GM12878 (cell line): ENCODE measurements at regions not wholly inside any gene's neighbourhood (a gene's known extent, or its start where the extent isn't known, plus 50 kb on each side); places are given as distances from the start of the nearest gene placed in this dataset.

Experiments used
- ATAC-seq: fragments of 200-7000 bp; cut with Tn5 transposase; 3 replicates; pipeline ENCODE4 v1.9.1; 2020; ENCODE audit warnings: mild to moderate bottlenecking, moderate library complexity
- BruUV-seq: library from RNA; stranded (reverse); fragments of 400-500 nt; replicated peaks from 2 replicates; lab custom pipeline; 2021; lab: Mats Ljungman, UMichigan
- CTCF ChIA-PET: fragments of 300-600 bp; sonication (Branson Sonifier 250); formaldehyde crosslinking; extraction: SDS; loops from one replicate; lab custom pipeline; 2021; ENCODE audit warnings: inconsistent platforms; lab: Yijun Ruan, JAX
- POLR2A ChIA-PET: fragments of 350-600 bp; formaldehyde crosslinking; extraction: SDS; loops from one replicate; lab custom pipeline; 2021; ENCODE audit warnings: inconsistent platforms; lab: Charles Lee
- RAD21 ChIA-PET: fragments of 300-600 bp; sonication (Branson Sonifier 250); formaldehyde crosslinking; loops from one replicate; lab custom pipeline; 2023; ENCODE audit warnings: antibody characterized with exemption; ENCODE audit not compliant: unreplicated experiment; lab: Charles Lee
- SMC1A ChIA-PET: fragments of 300-600 bp; sonication (Branson Sonifier 250); formaldehyde crosslinking; loops from one replicate; lab custom pipeline; 2023; ENCODE audit not compliant: unreplicated experiment, uncharacterized antibody; lab: Charles Lee
- DNase-seq: peaks from one replicate; pipeline ENCODE4 v3.0.0-alpha.2; 2011; ENCODE audit warnings: low read depth, low spot score
- FAIRE-seq: peaks from 3 replicates; lab custom pipeline; 2011; peaks lifted over from hg19 to GRCh38; lab: Jason Lieb, UNC
- H2AFZ ChIP-seq: 2 replicates; pipeline ENCODE4 v1.6.0; 2011; ENCODE audit warnings: low read depth, low read length, control low read depth; ENCODE audit not compliant: control insufficient read depth
- H3K27ac ChIP-seq: 2 replicates; pipeline ENCODE4 v1.5.1; 2011; ENCODE audit warnings: control low read depth; ENCODE audit not compliant: control insufficient read depth, insufficient read depth
- H3K27me3 ChIP-seq, 2 experiments: replicated peaks in 1 of 2; 2 replicates each; pipeline versions ENCODE4 v1.6.0 to v1.6.1; 2011; ENCODE audit warnings: low read length in 1 of 2; ENCODE audit not compliant: control insufficient read depth in 2 of 2, insufficient read depth in 2 of 2
- H3K36me3 ChIP-seq, 2 experiments: 2 replicates each; pipeline ENCODE4 v1.5.1; 2011; ENCODE audit warnings: low read length in 1 of 2; ENCODE audit not compliant: control insufficient read depth in 2 of 2, insufficient read depth in 2 of 2
- H3K4me1 ChIP-seq: 2 replicates; pipeline ENCODE4 v1.6.1; 2011; ENCODE audit warnings: mild to moderate bottlenecking, low read length, moderate library complexity, mixed read lengths; ENCODE audit not compliant: control insufficient read depth, insufficient read depth
- H3K4me2 ChIP-seq: 2 replicates; pipeline ENCODE4 v1.6.0; 2011; ENCODE audit warnings: control low read depth; ENCODE audit not compliant: control insufficient read depth, insufficient read depth
- H3K4me3 ChIP-seq: fragments of 200-600 bp; sonication (generic); 2 replicates; pipeline ENCODE4 v1.5.1; 2016
- H3K79me2 ChIP-seq: 2 replicates; pipeline ENCODE4 v1.6.0; 2011; ENCODE audit warnings: low read length; ENCODE audit not compliant: control insufficient read depth, insufficient read depth
- H3K9ac ChIP-seq: 2 replicates; pipeline ENCODE4 v1.8.0; 2011; ENCODE audit warnings: low read length, control low read depth, mixed read lengths; ENCODE audit not compliant: control insufficient read depth, insufficient read depth
- H3K9me3 ChIP-seq: replicated peaks from 3 replicates; pipeline ENCODE4 v1.5.1; 2011; ENCODE audit warnings: mild to moderate bottlenecking, low read length; ENCODE audit not compliant: control insufficient read depth, insufficient read depth
- H4K20me1 ChIP-seq: 2 replicates; pipeline ENCODE4 v1.6.0; 2011; ENCODE audit not compliant: control insufficient read depth, insufficient read depth
- BACH1 ChIP-seq: fragments of 450-650 bp; IDR thresholded peaks from 2 replicates; pipeline ENCODE4 v1.6.1; 2017; ENCODE audit warnings: mild to moderate bottlenecking, borderline replicate concordance
- BHLHE40 ChIP-seq, 2 experiments: fragments of 450-650 bp in 1 of 2; IDR thresholded peaks; 2 replicates each; pipeline ENCODE4 v1.6.1; 2011 to 2017; ENCODE audit warnings: low read depth in 2 of 2, borderline replicate concordance in 1 of 2, improper control_type of control experiment in 1 of 2, low read length in 1 of 2, mild to moderate bottlenecking in 1 of 2
- CBX3 ChIP-seq: fragments of 200-600 bp; sonication (generic); IDR thresholded peaks from 2 replicates; pipeline ENCODE4 v1.6.1; 2016; ENCODE audit warnings: low read depth, borderline replicate concordance
- CREM ChIP-seq: IDR thresholded peaks from 2 replicates; pipeline ENCODE4 v1.6.1; 2014; ENCODE audit warnings: antibody characterized with exemption, low read depth
- FOXK2 ChIP-seq: fragments of 450-650 bp; IDR thresholded peaks from 2 replicates; pipeline ENCODE4 v1.6.1; 2017; ENCODE audit warnings: mild to moderate bottlenecking, moderate library complexity
- MYC ChIP-seq: IDR thresholded peaks from 2 replicates; pipeline ENCODE4 v1.6.1; 2011; ENCODE audit warnings: mild to moderate bottlenecking, low read length, moderate library complexity, inconsistent platforms; ENCODE audit not compliant: insufficient read depth, insufficient replicate concordance, insufficient read length, severe bottlenecking
- NR2C2 ChIP-seq: IDR thresholded peaks from 2 replicates; pipeline ENCODE4 v1.6.1; 2011; ENCODE audit warnings: borderline replicate concordance, low read depth; ENCODE audit not compliant: control insufficient read depth, insufficient read length
- PRDM15 ChIP-seq: fragments of 450-650 bp; formaldehyde crosslinking; IDR thresholded peaks from 2 replicates; pipeline ENCODE4 v1.4.0; 2020; ENCODE audit warnings: mild to moderate bottlenecking, moderate library complexity
- RCOR1 ChIP-seq: conservative IDR thresholded peaks from 2 replicates; pipeline ENCODE4 v1.6.1; 2012; ENCODE audit warnings: low read depth, low read length, improper control_type of control experiment
- REST ChIP-seq: IDR thresholded peaks from 2 replicates; pipeline ENCODE4 v1.6.1; 2012; ENCODE audit warnings: mild to moderate bottlenecking, low read depth, low read length
- ZNF384 ChIP-seq: IDR thresholded peaks from 2 replicates; pipeline ENCODE4 v1.6.1; 2012; ENCODE audit warnings: low read depth, mild to moderate bottlenecking, low read length, improper control_type of control experiment, borderline replicate concordance
- WGBS: methylation state at CpG from one replicate; pipeline ENCODE4 v1.1.6; 2016; ENCODE audit warnings: low lambda C conversion rate; ENCODE audit not compliant: insufficient replicate concordance, insufficient coverage; ENCODE audit errors: missing lambda C conversion rate; 5-methylcytosine and 5-hydroxymethylcytosine counted together
- in situ Hi-C: fragments of 300-500 bp; cut with MboI; formaldehyde crosslinking; loops from 9 replicates; pipeline ENCODE4 v1.14.3; 2018; ENCODE audit warnings: mixed read lengths
- intact Hi-C: fragments of 100-400 bp; cut with micrococcal nuclease; formaldehyde crosslinking; loops from one replicate; pipeline ENCODE4 v1.14.2; 2022; ENCODE audit not compliant: unreplicated experiment
- TF ChIP-seq, protein P1 (sequence below): IDR thresholded peaks from 2 replicates; pipeline ENCODE4 v1.6.1; 2012; ENCODE audit warnings: low read length, inconsistent platforms
- TF ChIP-seq, protein P2 (sequence below): fragments of 450-650 bp; formaldehyde crosslinking; IDR thresholded peaks from 2 replicates; pipeline ENCODE4 v1.4.0; 2022; ENCODE audit warnings: mild to moderate bottlenecking, moderate library complexity

DNA sequence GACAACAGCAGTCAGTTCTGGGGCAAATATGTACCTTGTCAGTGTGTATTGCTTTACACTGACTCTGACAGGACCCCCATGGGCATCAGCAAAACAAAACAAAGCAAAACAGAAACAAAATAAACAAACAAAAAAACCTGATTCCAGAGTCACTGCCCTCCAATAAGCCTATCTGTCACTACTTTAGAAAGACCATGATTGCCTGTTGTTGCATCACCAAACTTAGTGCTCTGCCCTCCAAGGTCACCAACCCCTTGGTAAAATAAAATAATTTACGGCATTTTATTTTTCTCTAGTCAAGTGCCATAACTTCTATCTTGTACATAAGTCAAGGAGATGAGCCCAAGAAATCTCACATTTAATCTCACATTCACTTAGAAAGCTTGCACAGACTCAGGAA, 120.9 kb upstream of the ADAMTS3 start:
- Histone ChIP-seq H3K79me2 (no peaks in the 10 kb centered on the region), H3K4me1 (no peaks in the 10 kb centered on the region), H3K27ac (no peak overlapping the region), H3K27me3 (no peaks in the 10 kb centered on the region), H3K4me3 (no peak overlapping the region), H3K4me2 (no peak overlapping the region), H4K20me1 (no peaks in the 10 kb centered on the region), H3K9me3 (no peaks in the 10 kb centered on the region), H3K9ac (no peak overlapping the region), H2AFZ (no peak overlapping the region), H3K36me3 (no peaks in the 10 kb centered on the region)
- 94% methylated on average over 1 of the region's 1 CpG for WGBS
- CTCF ChIA-PET, result no interaction called here
- ATAC-seq (no peak), FAIRE-seq (no peak), DNase-seq (no peak)
- POLR2A ChIA-PET, result no interaction called here
- intact Hi-C loops (no loop called here), in situ Hi-C loops (no loop called here)
- SMC1A ChIA-PET, result no interaction called here
- no TSS peak for BruUV-seq
- RAD21 ChIA-PET, result no interaction called here
- TF ChIP-seq CBX3, result no peak
- no peak for TF ChIP-seq FOXK2
- no peak for TF ChIP-seq BHLHE40 (IDR thresholded peaks at IDR 0.05; ENCODE audit: borderline replicate concordance in 1 of 2, low read depth in 2 of 2, low read length in 1 of 2)
- no peak for TF ChIP-seq CREM
- no peak for TF ChIP-seq MYC
- TF ChIP-seq, protein P1, sequence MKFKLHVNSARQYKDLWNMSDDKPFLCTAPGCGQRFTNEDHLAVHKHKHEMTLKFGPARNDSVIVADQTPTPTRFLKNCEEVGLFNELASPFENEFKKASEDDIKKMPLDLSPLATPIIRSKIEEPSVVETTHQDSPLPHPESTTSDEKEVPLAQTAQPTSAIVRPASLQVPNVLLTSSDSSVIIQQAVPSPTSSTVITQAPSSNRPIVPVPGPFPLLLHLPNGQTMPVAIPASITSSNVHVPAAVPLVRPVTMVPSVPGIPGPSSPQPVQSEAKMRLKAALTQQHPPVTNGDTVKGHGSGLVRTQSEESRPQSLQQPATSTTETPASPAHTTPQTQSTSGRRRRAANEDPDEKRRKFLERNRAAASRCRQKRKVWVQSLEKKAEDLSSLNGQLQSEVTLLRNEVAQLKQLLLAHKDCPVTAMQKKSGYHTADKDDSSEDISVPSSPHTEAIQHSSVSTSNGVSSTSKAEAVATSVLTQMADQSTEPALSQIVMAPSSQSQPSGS, result no peak
- TF ChIP-seq BACH1, result no peak
- TF ChIP-seq, protein P2, sequence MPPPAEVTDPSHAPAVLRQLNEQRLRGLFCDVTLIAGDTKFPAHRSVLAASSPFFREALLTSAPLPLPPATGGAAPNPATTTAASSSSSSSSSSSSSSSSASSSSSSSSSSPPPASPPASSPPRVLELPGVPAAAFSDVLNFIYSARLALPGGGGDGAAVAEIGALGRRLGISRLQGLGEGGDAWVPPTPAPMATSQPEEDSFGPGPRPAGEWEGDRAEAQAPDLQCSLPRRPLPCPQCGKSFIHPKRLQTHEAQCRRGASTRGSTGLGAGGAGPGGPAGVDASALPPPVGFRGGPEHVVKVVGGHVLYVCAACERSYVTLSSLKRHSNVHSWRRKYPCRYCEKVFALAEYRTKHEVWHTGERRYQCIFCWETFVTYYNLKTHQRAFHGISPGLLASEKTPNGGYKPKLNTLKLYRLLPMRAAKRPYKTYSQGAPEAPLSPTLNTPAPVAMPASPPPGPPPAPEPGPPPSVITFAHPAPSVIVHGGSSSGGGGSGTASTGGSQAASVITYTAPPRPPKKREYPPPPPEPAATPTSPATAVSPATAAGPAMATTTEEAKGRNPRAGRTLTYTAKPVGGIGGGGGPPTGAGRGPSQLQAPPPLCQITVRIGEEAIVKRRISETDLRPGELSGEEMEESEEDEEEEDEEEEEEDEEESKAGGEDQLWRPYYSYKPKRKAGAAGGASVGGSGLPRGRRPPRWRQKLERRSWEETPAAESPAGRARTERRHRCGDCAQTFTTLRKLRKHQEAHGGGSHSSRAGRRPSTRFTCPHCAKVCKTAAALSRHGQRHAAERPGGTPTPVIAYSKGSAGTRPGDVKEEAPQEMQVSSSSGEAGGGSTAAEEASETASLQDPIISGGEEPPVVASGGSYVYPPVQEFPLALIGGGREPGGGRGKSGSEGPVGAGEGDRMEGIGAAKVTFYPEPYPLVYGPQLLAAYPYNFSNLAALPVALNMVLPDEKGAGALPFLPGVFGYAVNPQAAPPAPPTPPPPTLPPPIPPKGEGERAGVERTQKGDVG (CRISPR knock-in tag), result no peak
- TF ChIP-seq PRDM15 (CRISPR knock-in tag), result no peak
- no peak for TF ChIP-seq NR2C2
- TF ChIP-seq RCOR1, result no peak
- TF ChIP-seq ZNF384, result no peak
- TF ChIP-seq REST, result no peak
